ENCODE measurements at regions not wholly inside any gene's neighbourhood (a gene's known extent, or its start where the extent isn't known, plus 50 kb on each side); places are given as distances from the start of the nearest gene placed in this dataset.
"Not testable (repeated sequence)": the region's sequence is repeated elsewhere in the genome, so short reads cannot be mapped to it uniquely, and the experiment has no call there.

DNA sequence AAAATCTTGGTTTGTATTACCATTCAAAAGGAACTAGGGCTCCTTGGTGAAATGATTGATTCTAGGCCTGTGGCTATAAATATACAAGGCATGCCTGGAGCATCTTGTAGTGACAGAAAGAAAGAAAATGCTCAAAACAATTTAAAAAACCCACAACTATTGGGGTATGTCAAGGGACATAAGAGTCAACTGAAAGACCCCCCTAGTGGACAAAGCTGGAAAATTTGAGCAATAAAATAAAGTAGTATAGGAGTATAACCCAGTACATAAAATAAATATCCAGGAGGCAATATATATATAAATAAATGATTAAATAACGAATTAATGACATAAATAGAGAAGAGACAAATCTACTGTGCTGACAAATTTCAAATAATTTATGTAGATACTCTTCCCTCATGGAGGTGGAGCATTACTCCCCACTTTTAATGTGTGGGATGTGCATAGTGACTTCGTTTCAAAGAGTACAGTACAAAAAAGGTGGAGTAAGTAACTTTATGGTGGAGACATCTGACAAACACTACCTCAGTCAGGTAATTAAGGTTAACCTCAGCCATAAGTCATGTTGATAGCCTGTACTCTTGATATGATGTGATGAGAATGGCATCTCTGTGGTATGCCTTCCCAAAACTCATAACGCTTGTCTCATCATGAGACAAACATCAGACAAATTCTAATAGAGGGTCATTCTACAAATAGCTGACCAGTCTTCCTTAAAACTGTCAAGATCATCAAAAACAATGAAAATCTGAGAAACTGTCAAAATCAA, 185.0 kb upstream of the GLRA2 start:
- H3K4me3 ChIP-seq (ENCODE audit: low read length), result no peak overlapping the region
- DNase-seq (ENCODE audit: low read depth), result peak; percentile 6
- TF ChIP-seq CTCF (IDR thresholded peaks at IDR 0.05; ENCODE audit: insufficient read depth, low read depth, low read length, missing control alignments), result no peak

DNA sequence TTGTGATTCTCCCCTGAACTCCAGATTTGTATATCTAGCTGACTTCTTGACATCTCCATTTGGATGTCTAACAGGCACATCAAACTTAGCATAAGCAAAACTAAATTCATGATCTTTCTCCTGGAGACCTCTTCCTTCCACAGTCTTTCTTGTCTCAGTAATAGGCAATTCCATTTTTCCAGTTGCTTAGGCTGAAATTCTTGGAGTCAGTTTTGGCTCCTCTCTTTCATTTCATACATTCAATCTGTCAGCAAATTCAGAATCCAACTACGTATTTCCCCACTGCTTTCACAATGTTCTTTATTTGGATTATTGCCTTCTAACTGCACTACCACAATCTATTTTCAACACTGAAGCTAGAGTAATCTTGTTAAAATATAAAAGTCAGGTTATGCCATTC, 219.9 kb upstream of the GLRA2 start:
- DNase-seq (ENCODE audit: low read depth), result no peak
- no peak for TF ChIP-seq CTCF (IDR thresholded peaks at IDR 0.05; ENCODE audit: insufficient read depth, low read depth, low read length, missing control alignments)
- H3K4me3 ChIP-seq (ENCODE audit: low read length), result no peak overlapping the region

DNA sequence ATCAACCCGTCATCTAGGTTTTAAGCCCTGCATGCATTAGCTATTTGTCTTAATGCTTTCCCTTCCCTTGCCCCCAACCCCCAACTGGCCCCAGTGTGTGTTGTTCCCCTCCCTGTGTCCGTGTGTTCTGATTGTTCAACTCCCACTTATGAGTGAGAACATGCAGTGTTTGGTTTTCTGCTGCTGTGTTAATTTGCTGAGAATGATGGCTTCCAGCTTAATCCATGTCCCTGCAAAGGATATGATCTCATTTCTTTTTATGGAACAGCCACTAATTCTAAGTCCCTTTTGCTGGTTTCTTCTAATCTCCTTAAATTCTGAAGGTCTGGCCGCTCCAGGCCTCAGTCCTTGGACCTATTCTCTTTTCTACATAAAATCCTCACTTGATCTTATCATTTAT, 220.4 kb upstream of the GLRA2 start:
- DNase-seq (ENCODE audit: low read depth); H3K4me3 ChIP-seq (ENCODE audit: low read length): not testable (repeated sequence)

DNA sequence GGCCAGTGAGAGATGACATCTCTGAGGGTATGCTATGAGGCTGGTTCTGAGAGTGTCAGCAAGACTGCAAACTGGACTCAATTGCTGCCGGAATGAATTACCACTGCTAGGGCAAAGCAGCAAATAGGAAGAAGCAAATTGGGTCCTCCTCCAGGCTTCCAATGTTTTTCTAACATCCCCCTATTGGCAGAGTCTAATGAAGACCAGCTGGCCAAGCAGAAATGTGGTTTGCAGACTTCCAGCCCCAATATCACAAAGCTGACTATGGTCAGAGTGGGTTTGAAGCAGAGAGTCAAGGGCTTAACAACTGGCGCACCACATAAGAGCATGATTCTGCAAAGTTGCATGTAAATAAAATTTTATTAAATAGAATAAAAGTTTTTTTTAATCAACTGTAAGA, 225.4 kb upstream of the GLRA2 start:
- no peak for TF ChIP-seq CTCF (IDR thresholded peaks at IDR 0.05; ENCODE audit: insufficient read depth, low read depth, low read length, missing control alignments)
- H3K4me3 ChIP-seq (ENCODE audit: low read length), result no peak overlapping the region
- DNase-seq (ENCODE audit: low read depth), result no peak

DNA sequence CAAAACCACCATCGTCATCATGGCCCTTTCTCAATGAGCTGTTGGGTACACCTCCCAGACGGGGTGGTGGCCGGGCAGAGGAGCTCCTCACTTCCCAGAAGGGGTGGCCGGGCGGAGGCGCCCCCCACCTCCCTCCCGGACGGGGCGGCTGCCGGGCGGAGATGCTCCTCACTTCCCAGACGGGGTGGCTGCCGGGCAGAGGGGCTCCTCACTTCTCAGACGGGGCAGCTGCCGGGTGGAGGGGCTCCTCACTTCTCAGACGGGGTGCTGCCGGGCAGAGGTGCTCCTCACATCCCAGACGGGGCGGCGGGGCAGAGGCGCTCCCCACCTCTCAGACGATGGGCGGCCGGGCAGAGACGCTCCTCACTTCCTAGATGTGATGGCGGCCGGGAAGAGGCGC, 226.8 kb upstream of the GLRA2 start:
- not testable (repeated sequence) for DNase-seq (ENCODE audit: low read depth); H3K4me3 ChIP-seq (ENCODE audit: low read length)

DNA sequence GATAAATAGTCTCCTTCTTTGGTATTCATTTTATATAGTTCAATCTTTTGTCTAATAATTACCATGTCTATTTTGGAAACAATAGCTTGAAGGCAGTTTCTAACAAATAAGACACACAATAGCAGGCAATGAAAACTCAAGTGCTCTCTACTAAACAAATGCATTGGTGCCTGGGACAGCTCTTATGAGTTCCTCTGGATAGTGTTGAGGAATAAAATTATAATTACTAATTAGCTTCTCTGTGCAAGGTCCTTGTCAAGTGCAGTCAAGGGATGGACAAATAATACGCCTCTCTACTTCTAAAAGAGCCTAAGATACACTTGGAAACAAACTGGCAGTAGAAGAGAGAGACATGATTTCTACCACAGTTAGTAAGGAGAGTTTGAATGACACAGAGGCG, 229.0 kb upstream of the GLRA2 start:
- no peak for DNase-seq (ENCODE audit: low read depth)
- H3K4me3 ChIP-seq (ENCODE audit: low read length), result no peak overlapping the region
- no peak for TF ChIP-seq CTCF (IDR thresholded peaks at IDR 0.05; ENCODE audit: insufficient read depth, low read depth, low read length, missing control alignments)

- TF ChIP-seq CTCF (IDR thresholded peaks at IDR 0.05; ENCODE audit: insufficient read depth, low read depth, low read length, missing control alignments), result no peak
- no peak overlapping the region for H3K4me3 ChIP-seq (ENCODE audit: low read length)
- DNase-seq (ENCODE audit: low read depth), result no peak
These were observed 233.9 kb upstream of the GLRA2 start for GRCh38 chrX:14295426-14295825.

DNA sequence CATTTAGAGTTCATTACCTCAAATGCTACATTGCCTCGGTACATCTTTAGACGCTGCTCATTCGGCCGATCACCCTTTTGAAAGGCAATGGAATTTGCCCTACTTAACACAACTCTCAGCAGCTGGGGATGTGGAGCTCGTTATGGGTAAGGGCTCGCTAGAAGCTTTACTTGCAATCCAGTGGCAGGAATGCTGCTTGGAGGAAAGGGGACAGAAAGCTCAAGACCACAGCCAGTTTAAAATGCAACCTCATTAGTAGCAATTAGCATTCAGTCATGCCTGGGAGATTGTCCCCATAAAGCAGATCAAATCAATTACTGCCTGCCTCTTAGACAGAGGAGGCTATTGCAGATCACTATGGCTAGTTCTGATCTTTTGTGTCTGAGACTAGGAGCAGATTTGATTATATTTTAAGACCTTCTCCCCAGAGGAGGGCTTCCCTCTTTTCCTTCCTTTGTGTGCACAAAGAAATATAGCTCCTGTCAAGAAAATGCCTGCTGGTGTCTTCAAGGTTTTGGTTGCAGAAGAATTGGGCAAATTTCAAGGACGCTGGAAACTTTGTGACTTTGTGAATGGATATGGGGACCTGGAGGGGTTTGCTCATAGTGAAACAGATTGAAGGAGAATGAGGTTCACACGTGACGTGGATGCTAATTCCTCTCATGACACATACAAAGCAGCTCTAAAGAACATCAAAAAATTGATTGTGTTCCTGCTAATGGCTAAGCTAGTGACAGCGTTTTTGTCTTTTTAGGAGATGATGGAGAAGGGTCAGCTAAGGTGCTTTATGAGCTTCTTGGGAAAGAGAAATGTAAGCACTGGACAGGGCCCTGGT, 237.5 kb upstream of the GLRA2 start:
- H3K4me3 ChIP-seq (ENCODE audit: low read length), result no peak overlapping the region
- no peak for TF ChIP-seq CTCF (IDR thresholded peaks at IDR 0.05; ENCODE audit: insufficient read depth, low read depth, low read length, missing control alignments)
- DNase-seq (ENCODE audit: low read depth), result no peak
